ENCODE measurements at regions not wholly inside any gene's neighbourhood (a gene's known extent, or its start where the extent isn't known, plus 50 kb on each side); places are given as distances from the start of the nearest gene placed in this dataset.

GRCh38 chrX:8245411-8245810 is 74.3 kb upstream of the VCX2 start:
- no peak overlapping the region for H3K4me3 Mint-ChIP-seq (ENCODE audit: unreplicated experiment)
- Histone ChIP-seq H3K4me1 (no peaks in the 10 kb centered on the region), H3K9me3 (no peaks in the 10 kb centered on the region), H3K36me3 (ENCODE audit: control insufficient read depth, insufficient read depth, low read length) (no peaks in the 10 kb centered on the region), H3K27me3 (replicated peaks; ENCODE audit: control insufficient read depth, insufficient read depth, low read length) (no peaks in the 10 kb centered on the region), H3K4me3 (ENCODE audit: low read depth, low read length) (no peak overlapping the region)
- POLR2A ChIA-PET: no interaction called here
- no TSS peak for BruUV-seq (replicated peaks)
- intact Hi-C loops (cut with micrococcal nuclease; ENCODE audit: unreplicated experiment): no loop called here
- H3K9me3 Mint-ChIP-seq (ENCODE audit: unreplicated experiment): no peaks in the 10 kb centered on the region
- no peak for DNase-seq
- CTCF ChIA-PET: no interaction called here
- no peak for TF ChIP-seq CTCF (IDR thresholded peaks at IDR 0.05; ENCODE audit: insufficient read depth in 1 of 2, low read depth in 1 of 2, low read length in 1 of 2, severe bottlenecking in 1 of 2, unreplicated experiment in 1 of 2)
- no peaks in the 10 kb centered on the region for H3K4me1 Mint-ChIP-seq (ENCODE audit: low read depth, unreplicated experiment)
- H3K27me3 Mint-ChIP-seq (ENCODE audit: insufficient read depth, unreplicated experiment): no peaks in the 10 kb centered on the region
- no peak overlapping the region for H3K27ac Mint-ChIP-seq (ENCODE audit: unreplicated experiment)
- H3K36me3 Mint-ChIP-seq (ENCODE audit: insufficient read depth, unreplicated experiment): no peaks in the 10 kb centered on the region

- Mint-ChIP-seq H3K27me3 (ENCODE audit: insufficient read depth, unreplicated experiment) (no peaks in the 10 kb centered on the region), H3K4me3 (ENCODE audit: unreplicated experiment) (no peak overlapping the region), H3K9me3 (ENCODE audit: unreplicated experiment) (no peaks in the 10 kb centered on the region), H3K4me1 (ENCODE audit: low read depth, unreplicated experiment) (no peaks in the 10 kb centered on the region), H3K27ac (ENCODE audit: unreplicated experiment) (no peak overlapping the region), H3K36me3 (ENCODE audit: insufficient read depth, unreplicated experiment) (no peaks in the 10 kb centered on the region)
- DNase-seq: no peak
- Histone ChIP-seq H3K4me3 (ENCODE audit: low read depth, low read length) (no peak overlapping the region), H3K9me3 (no peaks in the 10 kb centered on the region), H3K4me1 (no peaks in the 10 kb centered on the region), H3K36me3 (ENCODE audit: control insufficient read depth, insufficient read depth, low read length) (no peaks in the 10 kb centered on the region), H3K27me3 (replicated peaks; ENCODE audit: control insufficient read depth, insufficient read depth, low read length) (no peaks in the 10 kb centered on the region)
- ChIA-PET CTCF (no interaction called here), POLR2A (no interaction called here)
- BruUV-seq (replicated peaks): no TSS peak
- intact Hi-C loops (cut with micrococcal nuclease; ENCODE audit: unreplicated experiment): no loop called here
- no peak for TF ChIP-seq CTCF (IDR thresholded peaks at IDR 0.05; ENCODE audit: insufficient read depth in 1 of 2, low read depth in 1 of 2, low read length in 1 of 2, severe bottlenecking in 1 of 2, unreplicated experiment in 1 of 2)
Observed at GRCh38 chrX:8253096-8253495, 82.0 kb upstream of the VCX2 start.

GRCh38 chrX:8254401-8254800 is 83.3 kb upstream of the VCX2 start:
- POLR2A ChIA-PET: no interaction called here
- no peaks in the 10 kb centered on the region for H3K4me1 ChIP-seq
- no peak for DNase-seq
- Mint-ChIP-seq H3K27me3 (ENCODE audit: insufficient read depth, unreplicated experiment) (no peaks in the 10 kb centered on the region), H3K4me3 (ENCODE audit: unreplicated experiment) (no peak overlapping the region), H3K27ac (ENCODE audit: unreplicated experiment) (no peak overlapping the region), H3K9me3 (ENCODE audit: unreplicated experiment) (no peaks in the 10 kb centered on the region), H3K36me3 (ENCODE audit: insufficient read depth, unreplicated experiment) (no peaks in the 10 kb centered on the region), H3K4me1 (ENCODE audit: low read depth, unreplicated experiment) (no peaks in the 10 kb centered on the region)
- CTCF ChIA-PET: no interaction called here
- no peaks in the 10 kb centered on the region for H3K36me3 ChIP-seq (ENCODE audit: control insufficient read depth, insufficient read depth, low read length)
- BruUV-seq (replicated peaks): no TSS peak
- no peaks in the 10 kb centered on the region for H3K9me3 ChIP-seq
- H3K4me3 ChIP-seq (ENCODE audit: low read depth, low read length): no peak overlapping the region
- H3K27me3 ChIP-seq (replicated peaks; ENCODE audit: control insufficient read depth, insufficient read depth, low read length): no peaks in the 10 kb centered on the region
- no peak for TF ChIP-seq CTCF (IDR thresholded peaks at IDR 0.05; ENCODE audit: insufficient read depth in 1 of 2, low read depth in 1 of 2, low read length in 1 of 2, severe bottlenecking in 1 of 2, unreplicated experiment in 1 of 2)
- intact Hi-C loops (cut with micrococcal nuclease; ENCODE audit: unreplicated experiment): no loop called here
